ENCODE measurements at regions not wholly inside any gene's neighbourhood (a gene's known extent, or its start where the extent isn't known, plus 50 kb on each side); places are given as distances from the start of the nearest gene placed in this dataset.
A peak's percentile ranks its signal among the peaks of the same experiment; 100 is the strongest.

GRCh38 chr20:60894091-60894490, 358.0 kb upstream of the CDH4 start:
- H3K27me3 Mint-ChIP-seq = no peaks in the 10 kb centered on the region
- H3K36me3 Mint-ChIP-seq = no peaks in the 10 kb centered on the region
- no peaks in the 10 kb centered on the region for H3K9me3 Mint-ChIP-seq
- H3K4me1 Mint-ChIP-seq = no peaks in the 10 kb centered on the region
- DNase-seq (no peak), ATAC-seq (replicated peaks) (no peak)
- no peak overlapping the region for H3K27ac Mint-ChIP-seq
- no peak overlapping the region for H3K4me3 Mint-ChIP-seq

GRCh38 chr20:60895363-60896079, 356.5 kb upstream of the CDH4 start:
- H3K27ac Mint-ChIP-seq = no peak overlapping the region
- no peaks in the 10 kb centered on the region for H3K9me3 Mint-ChIP-seq
- ATAC-seq (replicated peaks) (no peak), DNase-seq (no peak)
- no peak overlapping the region for H3K4me3 Mint-ChIP-seq
- no peaks in the 10 kb centered on the region for H3K27me3 Mint-ChIP-seq
- H3K36me3 Mint-ChIP-seq = no peaks in the 10 kb centered on the region
- H3K4me1 Mint-ChIP-seq = no peaks in the 10 kb centered on the region

- ATAC-seq (replicated peaks) = no peak
- Mint-ChIP-seq H3K9me3 (peaks cover 5 to 8% of the 10 kb centered on the region in 2 donors), H3K4me1 (no peaks in the 10 kb centered on the region), H3K27ac (no peak overlapping the region), H3K27me3 (no peaks in the 10 kb centered on the region), H3K4me3 (no peak overlapping the region), H3K36me3 (no peaks in the 10 kb centered on the region)
- DNase-seq = no peak
Measured at GRCh38 chr20:60897976-60898375, 354.1 kb upstream of the CDH4 start.

GRCh38 chr20:60899320-60899719, 352.7 kb upstream of the CDH4 start:
- no peak overlapping the region for H3K4me3 Mint-ChIP-seq
- no peak for DNase-seq
- no peaks in the 10 kb centered on the region for H3K4me1 Mint-ChIP-seq
- no peaks in the 10 kb centered on the region for H3K27me3 Mint-ChIP-seq
- H3K27ac Mint-ChIP-seq = no peak overlapping the region
- ATAC-seq (replicated peaks) = no peak
- H3K36me3 Mint-ChIP-seq = no peaks in the 10 kb centered on the region
- H3K9me3 Mint-ChIP-seq = peaks cover 5 to 8% of the 10 kb centered on the region in 2 donors

- Mint-ChIP-seq H3K27me3 (no peaks in the 10 kb centered on the region), H3K4me3 (no peak overlapping the region), H3K4me1 (no peaks in the 10 kb centered on the region), H3K27ac (no peak overlapping the region), H3K36me3 (no peaks in the 10 kb centered on the region), H3K9me3 (peaks cover 5 to 8% of the 10 kb centered on the region in 2 donors)
- DNase-seq = no peak
- ATAC-seq (replicated peaks) = no peak
Measured at GRCh38 chr20:60900618-60901017, 351.4 kb upstream of the CDH4 start.

- Mint-ChIP-seq H3K4me1 (no peaks in the 10 kb centered on the region), H3K27me3 (no peaks in the 10 kb centered on the region), H3K27ac (no peak overlapping the region), H3K4me3 (no peak overlapping the region), H3K36me3 (no peaks in the 10 kb centered on the region), H3K9me3 (peaks cover 5 to 8% of the 10 kb centered on the region in 2 donors)
- DNase-seq (no peak), ATAC-seq (replicated peaks) (no peak)
Measured at GRCh38 chr20:60901831-60902230, 350.2 kb upstream of the CDH4 start.

- H3K4me3 Mint-ChIP-seq = no peak overlapping the region
- no peaks in the 10 kb centered on the region for H3K4me1 Mint-ChIP-seq
- DNase-seq = no peak
- no peak overlapping the region for H3K27ac Mint-ChIP-seq
- no peaks in the 10 kb centered on the region for H3K27me3 Mint-ChIP-seq
- peaks cover 5 to 8% of the 10 kb centered on the region in 2 donors for H3K9me3 Mint-ChIP-seq
- H3K36me3 Mint-ChIP-seq = no peaks in the 10 kb centered on the region
- ATAC-seq (replicated peaks) = no peak
Measured at GRCh38 chr20:60903325-60903971, 348.6 kb upstream of the CDH4 start.

- Mint-ChIP-seq H3K36me3 (no peaks in the 10 kb centered on the region), H3K27ac (no peak overlapping the region), H3K4me3 (no peak overlapping the region), H3K4me1 (no peaks in the 10 kb centered on the region), H3K27me3 (no peaks in the 10 kb centered on the region), H3K9me3 (peaks cover 7 to 8% of the 10 kb centered on the region in 2 donors)
- no peak for DNase-seq
- ATAC-seq (replicated peaks) = no peak
Measured at GRCh38 chr20:60904730-60905129, 347.3 kb upstream of the CDH4 start.

GRCh38 chr20:60905919-60906318, 346.1 kb upstream of the CDH4 start:
- ATAC-seq (replicated peaks) = no peak
- DNase-seq = no peak
- H3K4me1 Mint-ChIP-seq = no peaks in the 10 kb centered on the region
- no peak overlapping the region for H3K27ac Mint-ChIP-seq
- no peaks in the 10 kb centered on the region for H3K27me3 Mint-ChIP-seq
- H3K36me3 Mint-ChIP-seq = no peaks in the 10 kb centered on the region
- H3K4me3 Mint-ChIP-seq = no peak overlapping the region
- H3K9me3 Mint-ChIP-seq = peaks cover 7 to 8% of the 10 kb centered on the region in 2 donors

GRCh38 chr20:60906555-60906954, 345.5 kb upstream of the CDH4 start:
- Mint-ChIP-seq H3K4me1 (no peaks in the 10 kb centered on the region), H3K9me3 (peaks cover 7 to 8% of the 10 kb centered on the region in 2 donors), H3K27ac (no peak overlapping the region), H3K27me3 (no peaks in the 10 kb centered on the region), H3K4me3 (no peak overlapping the region), H3K36me3 (no peaks in the 10 kb centered on the region)
- DNase-seq = no peak
- no peak for ATAC-seq (replicated peaks)

- H3K9me3 Mint-ChIP-seq = peaks cover 8 to 17% of the 10 kb centered on the region in 2 donors
- no peak overlapping the region for H3K27ac Mint-ChIP-seq
- no peak overlapping the region for H3K4me3 Mint-ChIP-seq
- DNase-seq = no peak
- H3K27me3 Mint-ChIP-seq = no peaks in the 10 kb centered on the region
- H3K36me3 Mint-ChIP-seq = no peaks in the 10 kb centered on the region
- no peaks in the 10 kb centered on the region for H3K4me1 Mint-ChIP-seq
- ATAC-seq (replicated peaks) = no peak
Measured at GRCh38 chr20:60913298-60913697, 338.8 kb upstream of the CDH4 start.

- Mint-ChIP-seq H3K4me1 (no peaks in the 10 kb centered on the region), H3K36me3 (no peaks in the 10 kb centered on the region), H3K27ac (no peak overlapping the region), H3K9me3 (peaks cover 5 to 7% of the 10 kb centered on the region in 2 donors), H3K4me3 (no peak overlapping the region), H3K27me3 (no peaks in the 10 kb centered on the region)
- DNase-seq (peak; percentile 2), ATAC-seq (replicated peaks) (no peak)
Measured at GRCh38 chr20:60921022-60921622, 330.9 kb upstream of the CDH4 start.

- Mint-ChIP-seq H3K27ac (no peak overlapping the region), H3K9me3 (peaks cover 0 to 2% of the 10 kb centered on the region in 2 donors)
Measured at GRCh38 chr20:60926831-60927230, 325.2 kb upstream of the CDH4 start.

GRCh38 chr20:60928341-60928740, 323.7 kb upstream of the CDH4 start:
- H3K27me3 Mint-ChIP-seq = no peaks in the 10 kb centered on the region

More at GRCh38 chr20:60926831-60927230, 325.2 kb upstream of the CDH4 start:
- no peaks in the 10 kb centered on the region for H3K27me3 Mint-ChIP-seq
- H3K4me1 Mint-ChIP-seq = no peaks in the 10 kb centered on the region
- ATAC-seq (replicated peaks) = no peak
- no peak for DNase-seq
- H3K4me3 Mint-ChIP-seq = no peak overlapping the region
- H3K36me3 Mint-ChIP-seq = no peaks in the 10 kb centered on the region

More at GRCh38 chr20:60928341-60928740, 323.7 kb upstream of the CDH4 start:
- H3K4me1 Mint-ChIP-seq = no peaks in the 10 kb centered on the region
- peaks cover 0 to 2% of the 10 kb centered on the region in 2 donors for H3K9me3 Mint-ChIP-seq
- H3K4me3 Mint-ChIP-seq = no peak overlapping the region
- no peak overlapping the region for H3K27ac Mint-ChIP-seq
- DNase-seq = no peak
- no peaks in the 10 kb centered on the region for H3K36me3 Mint-ChIP-seq
- ATAC-seq (replicated peaks) = no peak

All from stimulated activated naive B cell treated with anti-CD40 and anti-IgM and Interleukin-4, amounts not matched to agents 10 μg/mL and 1 μg/mL and 100 μg/mL, for 72 hours (primary cell).